ENCODE measurements at regions not wholly inside any gene's neighbourhood (a gene's known extent, or its start where the extent isn't known, plus 50 kb on each side); places are given as distances from the start of the nearest gene placed in this dataset.
A peak's percentile ranks its signal among the peaks of the same experiment; 100 is the strongest.

- no peak for DNase-seq (ENCODE audit: low read depth in 2 of 2)
Measured at GRCh38 chr5:135204151-135204600, 170.1 kb upstream of the PITX1 start.

- DNase-seq (ENCODE audit: low read depth in 2 of 2), result no peak
Measured at GRCh38 chr5:135203593-135204036, 169.6 kb upstream of the PITX1 start.

GRCh38 chr5:135203019-135203418 lies 169.0 kb upstream of the PITX1 start:
- no peak for DNase-seq (ENCODE audit: low read depth in 2 of 2)

GRCh38 chr5:135199919-135200318 lies 165.9 kb upstream of the PITX1 start:
- DNase-seq (ENCODE audit: low read depth in 2 of 2), result no peak

GRCh38 chr5:135196483-135196882 lies 162.5 kb upstream of the PITX1 start:
- DNase-seq (ENCODE audit: low read depth in 2 of 2), result no peak

GRCh38 chr5:135195270-135195608 lies 161.2 kb upstream of the PITX1 start:
- DNase-seq (ENCODE audit: low read depth in 2 of 2), result no peak

- no peak for DNase-seq (ENCODE audit: low read depth in 2 of 2)
Measured at GRCh38 chr5:135194573-135195269, 160.7 kb upstream of the PITX1 start.

GRCh38 chr5:135194126-135194488 lies 160.1 kb upstream of the PITX1 start:
- DNase-seq (ENCODE audit: low read depth in 2 of 2), result no peak

GRCh38 chr5:135193213-135194125 lies 159.4 kb upstream of the PITX1 start:
- peak in 1 of 2 experiments; percentile 15 for DNase-seq (ENCODE audit: low read depth in 2 of 2)

- DNase-seq (ENCODE audit: low read depth in 2 of 2), result no peak
Measured at GRCh38 chr5:135192351-135192750, 158.3 kb upstream of the PITX1 start.

- DNase-seq (ENCODE audit: low read depth in 2 of 2), result peak in 1 of 2 experiments; percentile 20
Measured at GRCh38 chr5:135191084-135191826, 157.2 kb upstream of the PITX1 start.

GRCh38 chr5:135190416-135191083 lies 156.5 kb upstream of the PITX1 start:
- DNase-seq (ENCODE audit: low read depth in 2 of 2), result no peak

GRCh38 chr5:135189024-135189423 lies 155.0 kb upstream of the PITX1 start:
- DNase-seq (ENCODE audit: low read depth in 2 of 2), result no peak

GRCh38 chr5:135188233-135188914 lies 154.3 kb upstream of the PITX1 start:
- DNase-seq (ENCODE audit: low read depth in 2 of 2), result no peak

GRCh38 chr5:135186662-135187522 lies 152.9 kb upstream of the PITX1 start:
- no peak for DNase-seq (ENCODE audit: low read depth in 2 of 2)

- peak; percentile 9 to 33 for DNase-seq (ENCODE audit: low read depth in 2 of 2)
Measured at GRCh38 chr5:135185481-135186065, 151.5 kb upstream of the PITX1 start.

- DNase-seq (ENCODE audit: low read depth in 2 of 2), result no peak
Measured at GRCh38 chr5:135184646-135185045, 150.6 kb upstream of the PITX1 start.

GRCh38 chr5:135183464-135183863 lies 149.4 kb upstream of the PITX1 start:
- DNase-seq (ENCODE audit: low read depth in 2 of 2), result no peak

GRCh38 chr5:135182675-135183074 lies 148.6 kb upstream of the PITX1 start:
- DNase-seq (ENCODE audit: low read depth in 2 of 2), result no peak

- DNase-seq (ENCODE audit: low read depth in 2 of 2), result no peak
Measured at GRCh38 chr5:135181653-135182052, 147.6 kb upstream of the PITX1 start.
